Lower leg skin (tissue), 3 donors: ENCODE measurements at regions not wholly inside any gene's neighbourhood (a gene's known extent, or its start where the extent isn't known, plus 50 kb on each side); places are given as distances from the start of the nearest gene placed in this dataset.
"Not testable (repeated sequence)": the region's sequence is repeated elsewhere in the genome, so short reads cannot be mapped to it uniquely, and the experiment has no call there.

Source experiments
- CTCF ChIP-seq, 3 donors: fragments of 450-650 bp; IDR thresholded peaks; one replicate each; pipeline ENCODE4 v1.5.1; 2016; ENCODE audit warnings: antibody characterized with exemption in 3 of 3, mild to moderate bottlenecking in 3 of 3, moderate library complexity in 2 of 3
- POLR2A ChIP-seq, 2 donors: fragments of 450-650 bp; IDR thresholded peaks; one replicate each; pipeline ENCODE4 v1.6.1; 2016 to 2017; ENCODE audit warnings: antibody characterized with exemption in 2 of 2, mild to moderate bottlenecking in 1 of 2, moderate library complexity in 1 of 2

- TF ChIP-seq CTCF, POLR2A (IDR thresholded peaks at IDR 0.05): not testable (repeated sequence)
Observed at GRCh38 chr20:30872252-30872651, 385.2 kb upstream of the DEFB115 start.
